Astrocyte (in vitro differentiated cells and primary cell): ENCODE measurements at regions not wholly inside any gene's neighbourhood (a gene's known extent, or its start where the extent isn't known, plus 50 kb on each side); places are given as distances from the start of the nearest gene placed in this dataset.

ENCODE experiments used
- CTCF ChIP-seq: IDR thresholded peaks from 2 replicates; pipeline ENCODE4 v1.5.1; 2011; ENCODE audit warnings: low read depth, mild to moderate bottlenecking, inconsistent platforms, low read length, moderate library complexity; ENCODE audit not compliant: insufficient read depth
- EZH2 ChIP-seq: IDR thresholded peaks from 2 replicates; pipeline ENCODE4 v1.6.1; 2012; ENCODE audit warnings: mild to moderate bottlenecking, low read length, inconsistent platforms; ENCODE audit not compliant: insufficient read depth

DNA sequence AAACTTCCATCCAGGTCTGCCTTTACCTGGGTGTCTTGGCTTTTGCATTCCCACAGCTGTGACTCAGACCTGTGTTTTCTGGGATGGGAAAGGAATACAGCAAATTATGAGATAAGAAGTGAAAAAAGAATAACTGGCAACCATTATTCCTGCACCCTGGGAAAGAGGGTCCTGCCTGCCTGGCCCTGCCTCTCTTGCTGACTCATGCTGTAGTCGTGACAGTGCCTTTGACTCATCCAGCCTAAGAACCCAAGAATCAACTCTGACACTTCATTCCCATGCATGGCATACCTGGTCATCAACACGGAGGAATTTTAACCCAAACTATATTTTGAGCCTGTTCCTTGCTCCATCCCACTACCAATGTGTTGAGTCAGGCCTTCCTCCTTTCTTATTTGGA, 185.4 kb upstream of the SERP2 start:
- TF ChIP-seq CTCF = no peak
- no peak for TF ChIP-seq EZH2
